Pancreas (tissue), 10 donors: ENCODE measurements at regions not wholly inside any gene's neighbourhood (a gene's known extent, or its start where the extent isn't known, plus 50 kb on each side); places are given as distances from the start of the nearest gene placed in this dataset.

Experiments
- ATAC-seq, 4 donors: fragments of 200-7000 bp; cut with Tn5 transposase; one replicate each; pipeline versions ENCODE4 v1.8.0 to v1.9.1; 2020; ENCODE audit warnings: mild to moderate bottlenecking in 4 of 4, moderate library complexity in 4 of 4
- DNase-seq, 6 donors: peaks; one replicate each; pipeline ENCODE4 v3.0.0-alpha.2; 2020
- FAIRE-seq: peaks from 2 replicates; lab custom pipeline; 2012; peaks lifted over from hg19 to GRCh38; lab: Jason Lieb, UNC
- H3K27ac ChIP-seq, 4 donors: fragments of 200-600 bp; sonication (generic); 1 replicate in 3 of 4; 2 replicates in 1 of 4; pipeline versions ENCODE4 v1.5.0 to v1.8.0; 2020
- H3K27me3 ChIP-seq, 4 donors: fragments of 200-600 bp; one replicate each; pipeline ENCODE4 v1.8.0; 2021
- H3K36me3 ChIP-seq, 3 donors: fragments of 200-600 bp; sonication (generic) in 1 of 3; one replicate each; pipeline versions ENCODE4 v1.5.0 to v1.8.0; 2020 to 2021
- H3K4me1 ChIP-seq, 3 donors: fragments of 200-600 bp; one replicate each; pipeline ENCODE4 v1.8.0; 2021
- H3K4me3 ChIP-seq, 4 donors: fragments of 200-600 bp; sonication (generic) in 2 of 4; one replicate each; pipeline versions ENCODE4 v1.5.0 to v1.8.0; 2020 to 2021
- H3K9me3 ChIP-seq, 4 donors: fragments of 200-600 bp; one replicate each; pipeline ENCODE4 v1.8.0; 2021
- CTCF ChIP-seq, 4 donors: fragments of 200-600 bp; sonication (generic) in 3 of 4; IDR thresholded peaks; one replicate each; pipeline versions ENCODE4 v1.5.0 to v1.8.0; 2021; ENCODE audit warnings: antibody characterized with exemption in 4 of 4
- WGBS, 2 donors: extraction: QIAGEN DNeasy Blood & Tissue Kit; methylation state at CpG; one replicate each; pipeline ENCODE4 v1.1.7; 2013; 5-methylcytosine and 5-hydroxymethylcytosine counted together
- intact Hi-C, 3 donors: fragments of 100-400 bp; cut with DNase I; formaldehyde crosslinking; loops; one replicate each; pipeline versions ENCODE4 v1.11.1 to v1.14.2; 2022
- donor health status: healthy with polysubstance abuse.
- donor health status: DM: no; HTN: no; CAD: no; lungs with moderate emphysema.
- donor health status: DM: no; HTN: no; CAD: no.
- donor health status: control.
- donor health status: control.
- donor health status: Bipolar disorder and iron deficiency.
- donor health status: DM: yes; HTN: yes; CAD: no.
- donor health status: DM: no; HTN: no; CAD: no.
- donor health status: DM: no; HTN: no; CAD: no.
- donor health status: DM: yes; HTN: yes; CAD: no.

GRCh38 chr6:44622555-44622954 lies 235.0 kb downstream of the CDC5L start:
- H3K9me3 ChIP-seq = no peaks in the 10 kb centered on the region
- no peak for FAIRE-seq

GRCh38 chr6:44622956-44623355 lies 235.4 kb downstream of the CDC5L start:
- 42 to 45% methylated on average over 2 of the region's 2 CpGs for WGBS, 2 donors
- Histone ChIP-seq H3K4me1 (no peaks in the 10 kb centered on the region), H3K27ac (no peak overlapping the region), H3K9me3 (no peaks in the 10 kb centered on the region), H3K36me3 (no peaks in the 10 kb centered on the region), H3K4me3 (no peak overlapping the region), H3K27me3 (no peaks in the 10 kb centered on the region)
- DNase-seq (no peak), ATAC-seq (no peak), FAIRE-seq (no peak)
- no peak for TF ChIP-seq CTCF (IDR thresholded peaks at IDR 0.05)
- intact Hi-C loops = no loop called here

More at GRCh38 chr6:44622555-44622954, 235.0 kb downstream of the CDC5L start:
- DNase-seq (no peak), ATAC-seq (no peak)
- H3K36me3 ChIP-seq = no peaks in the 10 kb centered on the region
- H3K27me3 ChIP-seq = no peaks in the 10 kb centered on the region
- WGBS, 2 donors = 71 to 81% methylated on average over 8 of the region's 8 CpGs
- H3K4me3 ChIP-seq = no peak overlapping the region
- H3K4me1 ChIP-seq = no peaks in the 10 kb centered on the region
- no peak for TF ChIP-seq CTCF (IDR thresholded peaks at IDR 0.05)
- intact Hi-C loops = no loop called here
- H3K27ac ChIP-seq = no peak overlapping the region

GRCh38 chr6:44624226-44624625 lies 236.7 kb downstream of the CDC5L start:
- no peak for FAIRE-seq

GRCh38 chr6:44624936-44625573 lies 237.5 kb downstream of the CDC5L start:
- H3K4me1 ChIP-seq = no peaks in the 10 kb centered on the region
- no peak overlapping the region for H3K4me3 ChIP-seq
- no peak for FAIRE-seq
- DNase-seq = no peak
- no peak for TF ChIP-seq CTCF (IDR thresholded peaks at IDR 0.05)
- no peak for ATAC-seq
- intact Hi-C loops = no loop called here
- no peak overlapping the region for H3K27ac ChIP-seq
- 66 to 80% methylated on average over 8 of the region's 8 CpGs for WGBS, 2 donors
- H3K36me3 ChIP-seq = no peaks in the 10 kb centered on the region
- no peaks in the 10 kb centered on the region for H3K27me3 ChIP-seq
- no peaks in the 10 kb centered on the region for H3K9me3 ChIP-seq

More at GRCh38 chr6:44624226-44624625, 236.7 kb downstream of the CDC5L start:
- Histone ChIP-seq H3K9me3 (no peaks in the 10 kb centered on the region), H3K27ac (no peak overlapping the region), H3K27me3 (no peaks in the 10 kb centered on the region), H3K4me1 (no peaks in the 10 kb centered on the region), H3K36me3 (no peaks in the 10 kb centered on the region), H3K4me3 (no peak overlapping the region)
- intact Hi-C loops = no loop called here
- no peak for ATAC-seq
- WGBS, 2 donors = 64 to 70% methylated on average over 5 of the region's 5 CpGs
- no peak for DNase-seq
- TF ChIP-seq CTCF (IDR thresholded peaks at IDR 0.05) = no peak

- no peaks in the 10 kb centered on the region for H3K36me3 ChIP-seq
- no peak for TF ChIP-seq CTCF (IDR thresholded peaks at IDR 0.05)
- ATAC-seq (no peak), DNase-seq (no peak), FAIRE-seq (no peak)
- intact Hi-C loops = no loop called here
- 86 to 99% methylated on average over 2 of the region's 2 CpGs for WGBS, 2 donors
- H3K9me3 ChIP-seq = no peaks in the 10 kb centered on the region
- H3K27ac ChIP-seq = no peak overlapping the region
- no peaks in the 10 kb centered on the region for H3K27me3 ChIP-seq
- H3K4me1 ChIP-seq = no peaks in the 10 kb centered on the region
- H3K4me3 ChIP-seq = no peak overlapping the region
Observed at GRCh38 chr6:44625996-44626395, 238.5 kb downstream of the CDC5L start.
